ENCODE measurements at regions not wholly inside any gene's neighbourhood (a gene's known extent, or its start where the extent isn't known, plus 50 kb on each side); places are given as distances from the start of the nearest gene placed in this dataset.

GRCh38 chr15:72998226-72998625, 54.0 kb upstream of the NEO1 start:
- H4K91ac ChIP-seq (ENCODE audit: insufficient read length, low read depth, low read length): no peak overlapping the region
- H3K36me3 Mint-ChIP-seq (ENCODE audit: insufficient read depth in 1 of 3, low read depth in 3 of 3): no peaks in the 10 kb centered on the region
- H3K27me3 ChIP-seq (ENCODE audit: insufficient read depth, low read length): no peaks in the 10 kb centered on the region
- no peak for DNase-seq
- H3K23ac ChIP-seq (ENCODE audit: insufficient read length, low read depth, low read length): no peak overlapping the region
- no peak for TF ChIP-seq CTCF (conservative IDR thresholded peaks at IDR 0.05)
- no peaks in the 10 kb centered on the region for H3K23me2 ChIP-seq (ENCODE audit: insufficient read length, low read depth, low read length, poor library complexity, severe bottlenecking)
- no peak overlapping the region for H2BK120ac ChIP-seq (ENCODE audit: low read depth, low read length, poor library complexity, severe bottlenecking)
- no CpG with 5 or more reads among the region's 7 CpGs for WGBS (ENCODE audit: extremely low coverage, insufficient read length, low lambda C conversion rate)
- H3K9me3 ChIP-seq (ENCODE audit: control insufficient read depth, low read depth, low read length): no peaks in the 10 kb centered on the region
- no peak overlapping the region for H4K5ac ChIP-seq (ENCODE audit: insufficient read length, low read depth, low read length)
- H2BK5ac ChIP-seq (ENCODE audit: insufficient read length, low read length): no peak overlapping the region
- no peaks in the 10 kb centered on the region for H3K79me1 ChIP-seq (ENCODE audit: insufficient read depth, low read depth, low read length, poor library complexity, severe bottlenecking)
- no peak overlapping the region for H4K8ac ChIP-seq (replicated peaks; ENCODE audit: insufficient read length, low read depth, low read length)
- no peak overlapping the region for H3K27ac ChIP-seq (ENCODE audit: insufficient read length, low read depth, low read length)
- no peak overlapping the region for H3K27ac Mint-ChIP-seq
- no peaks in the 10 kb centered on the region for H3K79me2 ChIP-seq (ENCODE audit: insufficient read depth, low read length)
- H3K4ac ChIP-seq (ENCODE audit: low read depth, low read length): no peak overlapping the region
- no peak overlapping the region for H2BK20ac ChIP-seq (ENCODE audit: low read depth, low read length, poor library complexity, severe bottlenecking)
- no peak overlapping the region for H3K4me3 Mint-ChIP-seq
- no peaks in the 10 kb centered on the region for H3K4me1 ChIP-seq (ENCODE audit: insufficient read depth, low read length)
- no peak overlapping the region for H3T11ph ChIP-seq (ENCODE audit: low read length)
- no peak overlapping the region for H2AK5ac ChIP-seq (ENCODE audit: insufficient read length, low read length)
- H3K9ac ChIP-seq (ENCODE audit: extremely low read depth, insufficient read length, low read length): no peak overlapping the region
- no peak overlapping the region for H3K4me2 ChIP-seq (ENCODE audit: insufficient read depth, insufficient read length, low read length)
- H3K56ac ChIP-seq (ENCODE audit: insufficient read length, low read depth, low read length): no peak overlapping the region
- H3K4me1 Mint-ChIP-seq: peaks cover 4 to 10% of the 10 kb centered on the region in 2 experiments
- H3K18ac ChIP-seq (ENCODE audit: insufficient read length, low read depth, low read length): no peak overlapping the region
- H4K20me1 ChIP-seq (ENCODE audit: control insufficient read depth, insufficient read depth, insufficient read length): no peaks in the 10 kb centered on the region
- no peak overlapping the region for H3K14ac ChIP-seq (ENCODE audit: insufficient read depth, low read length)
- H2BK12ac ChIP-seq (ENCODE audit: insufficient read length, low read depth, low read length): no peak overlapping the region
- no peak overlapping the region for H2AFZ ChIP-seq (ENCODE audit: low read length)
- no peaks in the 10 kb centered on the region for H3K9me3 Mint-ChIP-seq
- H3K27me3 Mint-ChIP-seq (ENCODE audit: low read depth): no peaks in the 10 kb centered on the region
- H2BK15ac ChIP-seq (ENCODE audit: low read depth, low read length): no peak overlapping the region
